HFF-Myc (cell line): ENCODE measurements at regions not wholly inside any gene's neighbourhood (a gene's known extent, or its start where the extent isn't known, plus 50 kb on each side); places are given as distances from the start of the nearest gene placed in this dataset.

ENCODE experiments used
- DNase-seq: peaks from one replicate; pipeline ENCODE4 v3.0.0-alpha.2; 2011; ENCODE audit warnings: low read depth; ENCODE audit errors: extremely low read depth
- H3K4me3 ChIP-seq: replicated peaks from 2 replicates; pipeline ENCODE4 v1.5.1; 2011; ENCODE audit warnings: low read depth, mild to moderate bottlenecking, control low read depth, low read length
- TF ChIP-seq, protein P1 (sequence below): IDR thresholded peaks from 2 replicates; pipeline ENCODE4 v1.5.1; 2012; ENCODE audit warnings: mild to moderate bottlenecking, low read depth, low read length, control low read depth; ENCODE audit errors: missing control alignments

GRCh38 chr7:49244543-49244942 lies 320.2 kb downstream of the CDC14C start:
- no peak for DNase-seq
- no peak overlapping the region for H3K4me3 ChIP-seq
- TF ChIP-seq, protein P1, sequence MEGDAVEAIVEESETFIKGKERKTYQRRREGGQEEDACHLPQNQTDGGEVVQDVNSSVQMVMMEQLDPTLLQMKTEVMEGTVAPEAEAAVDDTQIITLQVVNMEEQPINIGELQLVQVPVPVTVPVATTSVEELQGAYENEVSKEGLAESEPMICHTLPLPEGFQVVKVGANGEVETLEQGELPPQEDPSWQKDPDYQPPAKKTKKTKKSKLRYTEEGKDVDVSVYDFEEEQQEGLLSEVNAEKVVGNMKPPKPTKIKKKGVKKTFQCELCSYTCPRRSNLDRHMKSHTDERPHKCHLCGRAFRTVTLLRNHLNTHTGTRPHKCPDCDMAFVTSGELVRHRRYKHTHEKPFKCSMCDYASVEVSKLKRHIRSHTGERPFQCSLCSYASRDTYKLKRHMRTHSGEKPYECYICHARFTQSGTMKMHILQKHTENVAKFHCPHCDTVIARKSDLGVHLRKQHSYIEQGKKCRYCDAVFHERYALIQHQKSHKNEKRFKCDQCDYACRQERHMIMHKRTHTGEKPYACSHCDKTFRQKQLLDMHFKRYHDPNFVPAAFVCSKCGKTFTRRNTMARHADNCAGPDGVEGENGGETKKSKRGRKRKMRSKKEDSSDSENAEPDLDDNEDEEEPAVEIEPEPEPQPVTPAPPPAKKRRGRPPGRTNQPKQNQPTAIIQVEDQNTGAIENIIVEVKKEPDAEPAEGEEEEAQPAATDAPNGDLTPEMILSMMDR = no peak

- H3K4me3 ChIP-seq = no peak overlapping the region
- TF ChIP-seq, protein P1 = no peak
- no peak for DNase-seq
Measured at GRCh38 chr7:49245062-49245461, 320.7 kb downstream of the CDC14C start.

DNA sequence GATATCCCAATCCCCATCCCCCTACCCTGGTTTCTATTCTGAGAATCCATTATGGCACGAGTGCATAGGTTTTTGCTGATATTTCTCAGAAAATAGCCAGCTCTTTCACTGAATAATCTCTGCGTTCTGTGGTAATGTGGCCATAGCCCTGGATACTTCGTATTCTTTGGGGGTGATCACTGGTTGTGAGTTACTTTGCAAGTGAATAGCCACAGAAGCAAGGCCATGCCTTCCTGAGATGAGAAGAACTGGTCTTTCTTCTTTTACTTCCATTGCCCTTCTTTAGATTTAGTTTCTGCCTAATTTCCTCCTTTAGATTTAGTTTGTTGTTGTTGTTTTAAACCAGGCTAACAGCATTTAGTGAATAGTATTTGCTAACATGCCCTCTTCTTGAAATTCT lies 323.4 kb downstream of the CDC14C start:
- DNase-seq = no peak
- TF ChIP-seq, protein P1 = no peak

DNA sequence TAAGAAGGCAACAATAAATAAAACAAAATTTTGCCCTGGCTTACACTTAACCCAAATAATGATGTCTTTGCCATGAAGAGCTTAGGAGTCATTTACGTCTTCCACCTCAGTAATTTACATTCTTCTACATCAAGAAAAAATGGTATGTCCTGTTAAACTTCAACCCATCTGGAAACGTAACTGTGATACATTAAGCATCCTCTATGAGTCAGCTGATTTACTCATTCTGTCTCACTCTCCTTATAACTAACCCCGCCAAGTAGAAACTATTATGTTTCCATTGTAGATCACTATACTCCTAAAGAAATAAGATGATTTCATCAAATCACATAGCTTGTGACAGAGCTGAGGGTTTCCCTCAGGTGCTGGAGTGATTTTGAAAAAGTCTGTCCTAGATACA lies 330.7 kb downstream of the CDC14C start:
- DNase-seq = no peak
- TF ChIP-seq, protein P1 = no peak
- H3K4me3 ChIP-seq = no peak overlapping the region

More for the DNA sequence above, 323.4 kb downstream of the CDC14C start:
- no peak overlapping the region for H3K4me3 ChIP-seq

- no peak for DNase-seq
- H3K4me3 ChIP-seq = no peak overlapping the region
- TF ChIP-seq, protein P1 = no peak
Measured at GRCh38 chr7:49260538-49260937, 336.2 kb downstream of the CDC14C start.

- H3K4me3 ChIP-seq = no peak overlapping the region
- DNase-seq = no peak
- TF ChIP-seq, protein P1 = no peak
Measured at GRCh38 chr7:49261928-49262327, 337.6 kb downstream of the CDC14C start.

DNA sequence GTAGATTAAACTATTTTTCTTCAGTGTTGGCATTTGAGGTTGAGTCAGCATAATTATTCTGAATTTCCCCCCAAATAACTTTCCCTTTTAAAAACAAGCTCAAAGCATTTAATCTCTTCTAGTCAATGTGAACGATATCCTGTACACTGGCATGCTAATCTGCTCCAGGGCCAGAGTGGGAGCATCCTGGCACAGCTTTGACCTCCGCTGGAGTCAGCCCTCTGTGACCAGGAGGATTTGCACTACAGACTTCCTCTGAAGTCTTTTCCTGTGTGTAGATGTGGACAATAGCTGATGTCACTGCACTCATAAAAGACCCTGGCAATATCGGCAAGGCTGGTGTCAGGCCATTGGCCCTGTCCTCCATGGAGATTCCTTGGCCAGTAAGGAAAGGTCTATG lies 340.2 kb downstream of the CDC14C start:
- no peak for DNase-seq
- TF ChIP-seq, protein P1 = no peak
- no peak overlapping the region for H3K4me3 ChIP-seq
